ENCODE measurements at regions not wholly inside any gene's neighbourhood (a gene's known extent, or its start where the extent isn't known, plus 50 kb on each side); places are given as distances from the start of the nearest gene placed in this dataset.

DNA sequence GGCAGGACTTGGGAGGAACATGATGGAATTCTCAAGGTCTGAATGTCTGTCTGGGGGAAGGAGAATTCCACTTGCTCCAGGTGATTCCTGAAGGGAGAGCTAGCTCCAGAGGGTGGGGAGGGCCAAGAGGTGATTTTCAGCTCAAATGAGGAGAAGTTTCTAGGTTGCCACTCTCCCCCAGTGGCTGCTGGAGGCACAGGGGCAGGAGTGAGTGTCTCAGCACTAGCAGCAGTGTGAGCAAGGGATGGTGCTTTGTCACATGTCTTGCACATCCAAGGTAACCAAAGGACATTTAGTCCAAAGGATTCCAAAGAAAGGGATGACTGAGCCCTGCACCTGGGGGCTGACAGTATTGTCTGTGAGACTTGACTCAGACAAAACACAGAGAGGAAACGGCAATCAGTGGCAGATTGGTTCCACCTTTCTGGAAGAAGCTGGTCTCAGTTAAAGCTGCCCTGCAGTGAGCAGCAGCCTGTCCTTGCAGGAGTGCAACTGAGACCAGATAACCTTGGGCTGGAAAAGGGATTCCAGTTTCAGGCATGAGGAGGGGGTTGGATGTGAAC is 51.2 kb upstream of the PCBD1 start:
- Histone ChIP-seq H3K36me3 (ENCODE audit: control insufficient read depth in 3 of 3, insufficient read depth in 2 of 3, low read depth in 1 of 3, low read length in 3 of 3) (no peaks in the 10 kb centered on the region), H3K27me3 (ENCODE audit: control insufficient read depth in 3 of 3, insufficient read depth in 3 of 3, low read length in 3 of 3) (no peaks in the 10 kb centered on the region), H3K4me3 (ENCODE audit: low read depth in 1 of 3, low read length in 3 of 3) (no peak overlapping the region), H3K9me3 (ENCODE audit: control insufficient read depth in 2 of 2, insufficient read depth in 1 of 2, low read depth in 1 of 2, low read length in 1 of 2) (no peaks in the 10 kb centered on the region), H3K27ac (ENCODE audit: low read depth in 1 of 3, low read length in 2 of 3) (no peak overlapping the region), H3K4me1 (ENCODE audit: control insufficient read depth in 3 of 3, insufficient read depth in 2 of 3, low read depth in 1 of 3, low read length in 2 of 3) (no peaks in the 10 kb centered on the region)
- DNase-seq, result no peak
- no peak for FAIRE-seq
- WGBS, 3 donors, result 60 to 83% (median 75%) methylated on average over 1 of the region's 1 CpG

DNA sequence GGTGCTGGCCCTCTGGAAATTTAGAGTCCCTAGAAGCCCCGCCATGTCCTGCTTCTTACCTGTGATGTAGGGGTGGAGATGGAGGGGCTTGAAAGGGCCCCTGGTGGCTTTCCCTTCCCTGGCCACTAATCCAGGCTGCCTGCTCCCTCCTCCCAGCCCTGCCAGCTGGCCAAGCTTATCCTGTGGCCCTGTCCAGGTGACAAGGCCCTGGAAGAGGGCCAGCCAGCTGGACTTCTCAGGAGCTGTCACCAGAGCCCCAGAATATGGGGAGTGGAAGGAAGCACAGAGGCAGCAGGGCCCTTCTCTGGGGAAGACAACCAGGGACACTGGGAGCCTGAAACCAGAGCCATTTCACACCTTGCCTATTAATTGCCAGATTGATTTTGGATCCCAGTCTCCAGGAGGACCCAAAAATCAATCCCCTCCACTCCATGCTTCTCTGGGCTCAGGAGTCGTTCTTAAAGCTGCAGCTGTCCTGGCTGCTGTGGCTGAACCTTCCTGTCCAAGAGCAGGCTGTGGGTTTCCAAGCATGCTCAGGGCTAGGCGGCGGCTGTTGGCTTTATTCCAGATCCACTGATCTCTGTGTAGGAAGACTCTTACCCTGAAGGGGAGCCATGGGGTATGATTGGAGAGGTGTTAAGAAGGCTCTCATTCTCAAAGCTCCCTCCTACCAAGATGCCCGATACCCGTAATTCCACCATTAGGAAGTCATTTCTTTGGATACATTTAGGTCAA is 52.6 kb upstream of the PCBD1 start:
- Histone ChIP-seq H3K36me3 (ENCODE audit: control insufficient read depth in 3 of 3, insufficient read depth in 2 of 3, low read depth in 1 of 3, low read length in 3 of 3) (no peaks in the 10 kb centered on the region), H3K4me1 (ENCODE audit: control insufficient read depth in 3 of 3, insufficient read depth in 2 of 3, low read depth in 1 of 3, low read length in 2 of 3) (no peaks in the 10 kb centered on the region), H3K27me3 (ENCODE audit: control insufficient read depth in 3 of 3, insufficient read depth in 3 of 3, low read length in 3 of 3) (no peaks in the 10 kb centered on the region), H3K27ac (ENCODE audit: low read depth in 1 of 3, low read length in 2 of 3) (no peak overlapping the region), H3K4me3 (ENCODE audit: low read depth in 1 of 3, low read length in 3 of 3) (no peak overlapping the region), H3K9me3 (ENCODE audit: control insufficient read depth in 2 of 2, insufficient read depth in 1 of 2, low read depth in 1 of 2, low read length in 1 of 2) (no peaks in the 10 kb centered on the region)
- 51 to 55% (median 52%) methylated on average over 6 of the region's 6 CpGs for WGBS, 3 donors
- DNase-seq (peak in 1 of 2 donors; percentile 41), FAIRE-seq (no peak)

DNA sequence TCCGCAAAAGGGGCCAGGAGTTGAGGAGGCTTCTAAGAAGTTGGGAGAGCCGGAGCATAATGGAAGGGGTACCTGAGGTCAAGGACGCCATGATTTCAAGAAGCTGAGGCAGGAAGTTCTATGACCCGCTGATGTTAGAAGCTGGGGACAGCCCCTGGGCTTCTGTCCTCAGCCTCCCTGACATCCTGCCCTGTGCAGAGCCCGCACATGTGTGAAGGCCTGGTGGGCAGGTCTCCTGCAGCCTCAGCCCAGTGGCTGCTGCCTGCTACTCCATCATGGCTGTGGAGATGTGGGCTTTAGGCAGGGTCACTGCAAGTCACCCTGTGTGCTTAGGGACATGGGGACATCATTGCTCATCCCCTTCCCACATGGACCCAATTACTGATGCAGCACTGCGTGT is 53.8 kb upstream of the PCBD1 start:
- FAIRE-seq (no peak), DNase-seq (no peak)
- Histone ChIP-seq H3K36me3 (ENCODE audit: control insufficient read depth in 3 of 3, insufficient read depth in 2 of 3, low read depth in 1 of 3, low read length in 3 of 3) (no peaks in the 10 kb centered on the region), H3K27ac (ENCODE audit: low read depth in 1 of 3, low read length in 2 of 3) (no peak overlapping the region), H3K4me1 (ENCODE audit: control insufficient read depth in 3 of 3, insufficient read depth in 2 of 3, low read depth in 1 of 3, low read length in 2 of 3) (no peaks in the 10 kb centered on the region), H3K9me3 (ENCODE audit: control insufficient read depth in 2 of 2, insufficient read depth in 1 of 2, low read depth in 1 of 2, low read length in 1 of 2) (no peaks in the 10 kb centered on the region), H3K4me3 (ENCODE audit: low read depth in 1 of 3, low read length in 3 of 3) (no peak overlapping the region), H3K27me3 (ENCODE audit: control insufficient read depth in 3 of 3, insufficient read depth in 3 of 3, low read length in 3 of 3) (no peaks in the 10 kb centered on the region)
- WGBS, 3 donors, result 81 to 82% (median 81%) methylated on average over 6 of the region's 6 CpGs

DNA sequence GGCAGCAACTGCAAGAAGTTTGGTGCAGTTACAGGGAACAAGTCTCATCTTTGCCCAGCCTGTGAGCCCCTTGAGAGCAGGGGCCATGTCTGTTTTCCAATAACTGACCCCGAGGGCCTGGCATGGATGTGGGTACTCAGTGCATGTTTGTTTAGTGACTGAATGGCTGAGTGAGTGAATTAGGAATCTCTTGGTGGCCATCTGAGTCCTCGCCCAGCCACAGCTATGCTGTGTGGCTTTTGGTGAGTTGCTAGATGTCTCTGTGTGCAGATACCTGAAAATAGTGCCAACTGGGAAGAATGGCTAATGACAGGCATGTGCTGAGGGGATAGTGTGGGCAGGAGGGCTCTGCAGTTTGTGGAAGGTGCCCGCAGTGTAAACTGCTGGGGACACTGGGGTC is 54.4 kb upstream of the PCBD1 start:
- Histone ChIP-seq H3K9me3 (ENCODE audit: control insufficient read depth in 2 of 2, insufficient read depth in 1 of 2, low read depth in 1 of 2, low read length in 1 of 2) (no peaks in the 10 kb centered on the region), H3K4me3 (ENCODE audit: low read depth in 1 of 3, low read length in 3 of 3) (no peak overlapping the region), H3K4me1 (ENCODE audit: control insufficient read depth in 3 of 3, insufficient read depth in 2 of 3, low read depth in 1 of 3, low read length in 2 of 3) (no peaks in the 10 kb centered on the region), H3K27ac (ENCODE audit: low read depth in 1 of 3, low read length in 2 of 3) (no peak overlapping the region), H3K27me3 (ENCODE audit: control insufficient read depth in 3 of 3, insufficient read depth in 3 of 3, low read length in 3 of 3) (no peaks in the 10 kb centered on the region), H3K36me3 (ENCODE audit: control insufficient read depth in 3 of 3, insufficient read depth in 2 of 3, low read depth in 1 of 3, low read length in 3 of 3) (no peaks in the 10 kb centered on the region)
- FAIRE-seq (no peak), DNase-seq (no peak)
- WGBS, 3 donors, result 72 to 86% (median 79%) methylated on average over 3 of the region's 3 CpGs

DNA sequence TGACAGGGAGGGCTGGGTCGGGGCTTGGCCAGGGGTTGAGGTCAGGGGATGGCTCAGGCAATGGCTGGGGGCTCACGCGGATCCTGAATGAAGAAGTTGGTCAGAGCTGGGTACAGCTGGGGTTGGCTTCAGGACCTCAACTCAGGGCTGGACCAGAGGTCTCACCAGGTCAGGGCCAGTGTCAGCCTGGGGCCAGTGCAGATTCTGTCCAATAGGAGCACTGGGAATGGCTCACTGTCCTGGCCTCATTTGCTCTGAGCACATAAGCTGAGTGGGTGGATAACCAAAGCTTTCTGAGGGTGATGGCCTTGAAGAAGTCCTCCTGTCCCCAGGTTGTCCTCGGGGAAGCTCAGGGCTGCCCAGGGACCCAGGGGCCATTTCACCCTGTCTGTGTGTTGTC is 54.9 kb upstream of the PCBD1 start:
- DNase-seq, result no peak
- WGBS, 3 donors, result 78 to 79% (median 78%) methylated on average over 4 of the region's 4 CpGs
- no peak for FAIRE-seq
- Histone ChIP-seq H3K4me1 (ENCODE audit: control insufficient read depth in 3 of 3, insufficient read depth in 2 of 3, low read depth in 1 of 3, low read length in 2 of 3) (no peaks in the 10 kb centered on the region), H3K4me3 (ENCODE audit: low read depth in 1 of 3, low read length in 3 of 3) (no peak overlapping the region), H3K27me3 (ENCODE audit: control insufficient read depth in 3 of 3, insufficient read depth in 3 of 3, low read length in 3 of 3) (no peaks in the 10 kb centered on the region), H3K27ac (ENCODE audit: low read depth in 1 of 3, low read length in 2 of 3) (no peak overlapping the region), H3K36me3 (ENCODE audit: control insufficient read depth in 3 of 3, insufficient read depth in 2 of 3, low read depth in 1 of 3, low read length in 3 of 3) (no peaks in the 10 kb centered on the region), H3K9me3 (ENCODE audit: control insufficient read depth in 2 of 2, insufficient read depth in 1 of 2, low read depth in 1 of 2, low read length in 1 of 2) (no peaks in the 10 kb centered on the region)

DNA sequence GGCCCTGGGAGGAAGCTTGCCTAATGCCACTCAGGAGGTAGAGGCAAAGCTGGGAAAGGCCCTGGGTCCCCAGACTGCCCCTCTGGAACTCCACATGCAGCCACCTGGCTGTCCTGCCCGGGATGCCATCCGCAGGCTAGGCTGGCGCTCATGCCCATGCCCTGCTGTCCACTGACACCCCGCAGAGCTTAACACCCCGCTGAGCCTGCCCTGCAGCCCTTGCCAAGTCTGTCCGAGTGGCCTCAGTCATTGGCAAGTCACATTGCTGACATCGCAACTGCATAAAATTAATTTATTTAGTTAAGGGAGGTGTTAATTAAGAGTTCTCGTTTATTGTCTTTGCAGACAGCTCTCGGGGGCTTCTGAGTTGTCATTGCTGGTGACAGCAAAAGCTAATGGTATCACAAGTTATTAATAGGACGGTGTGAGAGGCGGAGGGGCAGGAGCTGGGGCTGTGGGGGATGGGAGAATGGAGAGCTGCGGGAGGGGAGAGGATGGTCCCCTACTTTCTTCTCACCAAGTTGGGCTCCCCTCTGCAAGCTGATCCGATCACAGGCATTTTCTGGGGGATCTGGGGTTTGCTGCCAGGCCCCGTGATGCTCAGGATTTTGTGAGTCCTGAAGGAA is 55.6 kb upstream of the PCBD1 start:
- WGBS, 3 donors, result 84 to 89% (median 84%) methylated on average over 14 of the region's 14 CpGs
- DNase-seq (no peak), FAIRE-seq (no peak)
- H3K4me1 ChIP-seq (ENCODE audit: control insufficient read depth in 3 of 3, insufficient read depth in 2 of 3, low read depth in 1 of 3, low read length in 2 of 3), result no peaks in the 10 kb centered on the region
- no peaks in the 10 kb centered on the region for H3K27me3 ChIP-seq (ENCODE audit: control insufficient read depth in 3 of 3, insufficient read depth in 3 of 3, low read length in 3 of 3)
- H3K36me3 ChIP-seq (ENCODE audit: control insufficient read depth in 3 of 3, insufficient read depth in 2 of 3, low read depth in 1 of 3, low read length in 3 of 3), result no peaks in the 10 kb centered on the region
- no peak overlapping the region for H3K4me3 ChIP-seq (ENCODE audit: low read depth in 1 of 3, low read length in 3 of 3)
- no peaks in the 10 kb centered on the region for H3K9me3 ChIP-seq (ENCODE audit: control insufficient read depth in 2 of 2, insufficient read depth in 1 of 2, low read depth in 1 of 2, low read length in 1 of 2)
- H3K27ac ChIP-seq (ENCODE audit: low read depth in 1 of 3, low read length in 2 of 3), result no peak overlapping the region

DNA sequence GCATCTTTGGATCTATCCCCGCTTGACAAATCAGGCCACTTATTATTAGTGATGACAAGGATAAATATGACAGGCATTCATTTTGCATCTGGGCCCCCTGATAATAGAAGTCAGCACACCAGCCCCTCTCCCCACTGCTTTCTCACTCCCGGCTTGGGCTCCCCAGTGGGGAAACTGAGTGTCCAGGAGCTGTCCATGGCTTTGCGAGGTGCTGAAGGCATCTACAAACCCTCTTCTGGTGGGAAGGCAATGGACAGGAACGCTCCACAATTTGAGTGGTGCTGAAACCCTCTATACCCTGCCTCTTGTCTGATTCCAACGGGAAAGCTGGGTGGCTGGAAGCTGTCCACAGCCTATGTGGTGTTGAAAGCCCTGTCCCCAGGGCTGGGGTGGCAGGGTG is 61.7 kb upstream of the PCBD1 start:
- Histone ChIP-seq H3K4me3 (ENCODE audit: low read depth in 1 of 3, low read length in 3 of 3) (no peak overlapping the region), H3K4me1 (ENCODE audit: control insufficient read depth in 3 of 3, insufficient read depth in 2 of 3, low read depth in 1 of 3, low read length in 2 of 3) (peaks cover 0 to 30% (median 0%) of the 10 kb centered on the region in 3 donors), H3K27me3 (ENCODE audit: control insufficient read depth in 3 of 3, insufficient read depth in 3 of 3, low read length in 3 of 3) (no peaks in the 10 kb centered on the region), H3K27ac (ENCODE audit: low read depth in 1 of 3, low read length in 2 of 3) (peak overlapping the region in 1 of 3 donors; percentile 87), H3K9me3 (ENCODE audit: control insufficient read depth in 2 of 2, insufficient read depth in 1 of 2, low read depth in 1 of 2, low read length in 1 of 2) (peaks cover 0 to 4% of the 10 kb centered on the region in 2 donors), H3K36me3 (ENCODE audit: control insufficient read depth in 3 of 3, insufficient read depth in 2 of 3, low read depth in 1 of 3, low read length in 3 of 3) (no peaks in the 10 kb centered on the region)
- FAIRE-seq (no peak), DNase-seq (no peak)
- WGBS, 3 donors, result 83 to 89% (median 85%) methylated on average over 5 of the region's 5 CpGs

DNA sequence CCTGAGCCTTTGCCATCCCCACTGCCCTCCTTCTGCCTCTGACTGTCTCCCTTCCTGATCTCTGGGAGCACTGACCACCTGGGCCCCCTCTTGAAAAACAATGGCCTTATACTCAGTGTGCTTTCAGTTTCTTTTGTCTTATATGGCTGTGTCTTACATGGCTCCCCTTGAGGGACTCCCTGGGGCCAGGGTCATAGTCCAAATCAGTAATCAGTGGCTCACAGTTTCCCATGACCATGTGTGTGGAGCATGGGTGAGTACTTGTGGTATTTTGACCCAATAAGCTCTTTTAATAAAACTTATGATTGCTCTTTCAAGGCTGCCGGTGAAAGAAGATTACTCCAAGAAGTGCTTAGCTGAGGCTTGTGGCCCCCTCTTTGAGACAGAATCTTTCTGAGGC is 62.4 kb upstream of the PCBD1 start:
- peak overlapping the region in 1 of 3 donors; percentile 87 for H3K27ac ChIP-seq (ENCODE audit: low read depth in 1 of 3, low read length in 2 of 3)
- H3K27me3 ChIP-seq (ENCODE audit: control insufficient read depth in 3 of 3, insufficient read depth in 3 of 3, low read length in 3 of 3), result no peaks in the 10 kb centered on the region
- 20 to 76% (median 42%) methylated on average over 1 of the region's 1 CpG for WGBS, 3 donors
- H3K36me3 ChIP-seq (ENCODE audit: control insufficient read depth in 3 of 3, insufficient read depth in 2 of 3, low read depth in 1 of 3, low read length in 3 of 3), result no peaks in the 10 kb centered on the region
- peak; percentile 36 to 93 for DNase-seq
- peaks cover 0 to 4% of the 10 kb centered on the region in 2 donors for H3K9me3 ChIP-seq (ENCODE audit: control insufficient read depth in 2 of 2, insufficient read depth in 1 of 2, low read depth in 1 of 2, low read length in 1 of 2)
- peaks cover 0 to 30% (median 0%) of the 10 kb centered on the region in 3 donors for H3K4me1 ChIP-seq (ENCODE audit: control insufficient read depth in 3 of 3, insufficient read depth in 2 of 3, low read depth in 1 of 3, low read length in 2 of 3)
- no peak overlapping the region for H3K4me3 ChIP-seq (ENCODE audit: low read depth in 1 of 3, low read length in 3 of 3)
- FAIRE-seq, result no peak
